Hepatocyte (in vitro differentiated cells): ENCODE measurements at regions not wholly inside any gene's neighbourhood (a gene's known extent, or its start where the extent isn't known, plus 50 kb on each side); places are given as distances from the start of the nearest gene placed in this dataset.

Experiments used
- DNase-seq: peaks from one replicate; pipeline ENCODE4 v3.0.0-alpha.2; 2016; ENCODE audit warnings: low spot score
- H2AFZ ChIP-seq: fragments of 200-600 bp; sonication (generic); 2 replicates; pipeline ENCODE4 v1.6.0; 2016; ENCODE audit warnings: antibody characterized with exemption, mild to moderate bottlenecking
- H3K27ac ChIP-seq: fragments of 200-600 bp; sonication (generic); 2 replicates; pipeline ENCODE4 v1.5.1; 2016; ENCODE audit warnings: mild to moderate bottlenecking
- H3K27me3 ChIP-seq: fragments of 200-600 bp; sonication (generic); 2 replicates; pipeline ENCODE4 v1.6.1; 2016
- H3K36me3 ChIP-seq: fragments of 200-600 bp; sonication (generic); replicated peaks from 2 replicates; pipeline ENCODE4 v1.5.1; 2016; ENCODE audit warnings: low read depth; ENCODE audit not compliant: insufficient read depth
- H3K4me1 ChIP-seq: fragments of 200-600 bp; sonication (generic); 2 replicates; pipeline ENCODE4 v1.5.1; 2016; ENCODE audit warnings: mild to moderate bottlenecking, moderate library complexity; ENCODE audit not compliant: insufficient read depth
- H3K4me2 ChIP-seq: fragments of 200-600 bp; sonication (generic); 2 replicates; pipeline ENCODE4 v1.6.0; 2016
- H3K4me3 ChIP-seq: fragments of 200-600 bp; sonication (generic); 2 replicates; pipeline ENCODE4 v1.5.1; 2016; ENCODE audit warnings: mild to moderate bottlenecking
- H3K79me2 ChIP-seq: fragments of 200-600 bp; sonication (generic); 2 replicates; pipeline ENCODE4 v1.6.0; 2017; ENCODE audit warnings: mild to moderate bottlenecking
- H3K9me2 ChIP-seq: fragments of 200-600 bp; sonication (generic); replicated peaks from 2 replicates; pipeline ENCODE4 v1.6.0; 2017; ENCODE audit warnings: mild to moderate bottlenecking; ENCODE audit not compliant: insufficient read depth
- H3K9me3 ChIP-seq: fragments of 200-600 bp; sonication (generic); 2 replicates; pipeline ENCODE4 v1.5.1; 2016; ENCODE audit warnings: low read depth, mild to moderate bottlenecking
- H4K20me1 ChIP-seq: fragments of 200-600 bp; sonication (generic); 2 replicates; pipeline ENCODE4 v1.6.0; 2016; ENCODE audit warnings: mild to moderate bottlenecking; ENCODE audit not compliant: insufficient read depth, poor library complexity, severe bottlenecking
- CTCF ChIP-seq: fragments of 200-600 bp; sonication (generic); IDR thresholded peaks from 2 replicates; pipeline ENCODE4 v1.5.1; 2016; ENCODE audit warnings: antibody characterized with exemption, mild to moderate bottlenecking; ENCODE audit not compliant: poor library complexity
- EZH2 ChIP-seq: fragments of 200-600 bp; sonication (generic); IDR thresholded peaks from 2 replicates; pipeline ENCODE4 v1.6.1; 2016; ENCODE audit warnings: antibody characterized with exemption, mild to moderate bottlenecking, borderline replicate concordance
- EZH2phosphoT487 ChIP-seq: fragments of 200-600 bp; sonication (generic); IDR thresholded peaks from one replicate; pipeline ENCODE4 v1.6.1; 2018; ENCODE audit warnings: antibody characterized with exemption, mild to moderate bottlenecking, low read depth, moderate library complexity; ENCODE audit not compliant: unreplicated experiment, severe bottlenecking
- WGBS: methylation state at CpG from one replicate; pipeline ENCODE4 v1.1.6; 2016; ENCODE audit warnings: low lambda C conversion rate; ENCODE audit errors: missing lambda C conversion rate; 5-methylcytosine and 5-hydroxymethylcytosine counted together

GRCh38 chr9:31774571-31774970 is 609.9 kb upstream of the ACO1 start:
- peak; percentile 32 for DNase-seq
- Histone ChIP-seq H4K20me1 (no peaks in the 10 kb centered on the region), H3K36me3 (no peaks in the 10 kb centered on the region), H3K9me3 (peaks cover 6% of the 10 kb centered on the region), H3K27ac (no peak overlapping the region), H3K79me2 (no peaks in the 10 kb centered on the region), H3K9me2 (no peaks in the 10 kb centered on the region), H2AFZ (no peak overlapping the region), H3K4me2 (no peak overlapping the region), H3K4me1 (peaks cover 6% of the 10 kb centered on the region), H3K27me3 (no peaks in the 10 kb centered on the region), H3K4me3 (no peak overlapping the region)
- 73% methylated on average over 2 of the region's 2 CpGs for WGBS
- TF ChIP-seq CTCF (no peak), EZH2phosphoT487 (no peak), EZH2 (no peak)

GRCh38 chr9:31776471-31776870 is 608.0 kb upstream of the ACO1 start:
- WGBS: 52% methylated on average over 3 of the region's 3 CpGs
- no peaks in the 10 kb centered on the region for H3K79me2 ChIP-seq
- no peaks in the 10 kb centered on the region for H3K9me2 ChIP-seq
- peaks cover 6% of the 10 kb centered on the region for H3K4me1 ChIP-seq
- TF ChIP-seq EZH2 (no peak), EZH2phosphoT487 (peak; percentile 88)
- no peaks in the 10 kb centered on the region for H4K20me1 ChIP-seq
- H2AFZ ChIP-seq: no peak overlapping the region
- no peaks in the 10 kb centered on the region for H3K27me3 ChIP-seq
- H3K36me3 ChIP-seq: no peaks in the 10 kb centered on the region
- DNase-seq: peak; percentile 42
- no peak overlapping the region for H3K4me2 ChIP-seq
- H3K27ac ChIP-seq: no peak overlapping the region
- no peak overlapping the region for H3K4me3 ChIP-seq
- H3K9me3 ChIP-seq: peaks cover 3% of the 10 kb centered on the region

GRCh38 chr9:31783491-31783890 is 601.0 kb upstream of the ACO1 start:
- no peaks in the 10 kb centered on the region for H4K20me1 ChIP-seq

GRCh38 chr9:31790720-31791119 is 593.7 kb upstream of the ACO1 start:
- Histone ChIP-seq H3K4me2 (no peak overlapping the region), H3K4me1 (no peaks in the 10 kb centered on the region), H3K79me2 (no peaks in the 10 kb centered on the region), H3K4me3 (no peak overlapping the region), H4K20me1 (no peaks in the 10 kb centered on the region), H3K9me3 (no peaks in the 10 kb centered on the region), H3K27ac (no peak overlapping the region), H3K27me3 (no peaks in the 10 kb centered on the region), H3K36me3 (no peaks in the 10 kb centered on the region), H3K9me2 (no peaks in the 10 kb centered on the region), H2AFZ (no peak overlapping the region)
- DNase-seq: peak; percentile 41
- no peak for TF ChIP-seq EZH2
- TF ChIP-seq CTCF: no peak
- no peak for TF ChIP-seq EZH2phosphoT487
- 85% methylated on average over 8 of the region's 8 CpGs for WGBS

More at GRCh38 chr9:31783491-31783890, 601.0 kb upstream of the ACO1 start:
- no peaks in the 10 kb centered on the region for H3K79me2 ChIP-seq
- H3K27me3 ChIP-seq: no peaks in the 10 kb centered on the region
- H3K9me3 ChIP-seq: no peaks in the 10 kb centered on the region
- 45% methylated on average over 2 of the region's 2 CpGs for WGBS
- no peak for TF ChIP-seq EZH2
- no peak for TF ChIP-seq CTCF
- H3K4me2 ChIP-seq: no peak overlapping the region
- no peaks in the 10 kb centered on the region for H3K36me3 ChIP-seq
- H3K4me3 ChIP-seq: no peak overlapping the region
- no peak for DNase-seq
- H3K27ac ChIP-seq: no peak overlapping the region
- no peaks in the 10 kb centered on the region for H3K9me2 ChIP-seq
- H2AFZ ChIP-seq: no peak overlapping the region
- H3K4me1 ChIP-seq: no peaks in the 10 kb centered on the region
